ENCODE measurements at regions not wholly inside any gene's neighbourhood (a gene's known extent, or its start where the extent isn't known, plus 50 kb on each side); places are given as distances from the start of the nearest gene placed in this dataset.
"Not testable (repeated sequence)": the region's sequence is repeated elsewhere in the genome, so short reads cannot be mapped to it uniquely, and the experiment has no call there.

GRCh38 chr3:112738366-112738765 is 97.4 kb upstream of the CCDC80 start:
- in situ Hi-C loops (cut with MboI; ENCODE audit: low sequenced_read_pairs) = no loop called here

- in situ Hi-C loops (cut with MboI; ENCODE audit: low sequenced_read_pairs) = no loop called here
These were observed 96.0 kb upstream of the CCDC80 start for GRCh38 chr3:112736805-112737566.

GRCh38 chr3:112736386-112736785 is 95.4 kb upstream of the CCDC80 start:
- in situ Hi-C loops (cut with MboI; ENCODE audit: low sequenced_read_pairs) = no loop called here

- in situ Hi-C loops (cut with MboI; ENCODE audit: low sequenced_read_pairs) = no loop called here
These were observed 95.0 kb upstream of the CCDC80 start for GRCh38 chr3:112735926-112736325.

GRCh38 chr3:112734736-112735350 is 93.9 kb upstream of the CCDC80 start:
- in situ Hi-C loops (cut with MboI; ENCODE audit: low sequenced_read_pairs) = no loop called here

- in situ Hi-C loops (cut with MboI; ENCODE audit: low sequenced_read_pairs) = no loop called here
These were observed 93.2 kb upstream of the CCDC80 start for GRCh38 chr3:112734171-112734570.

GRCh38 chr3:112730210-112730609 is 89.3 kb upstream of the CCDC80 start:
- in situ Hi-C loops (cut with MboI; ENCODE audit: low sequenced_read_pairs) = no loop called here

- in situ Hi-C loops (cut with MboI; ENCODE audit: low sequenced_read_pairs) = no loop called here
These were observed 80.3 kb upstream of the CCDC80 start for GRCh38 chr3:112721231-112721630.

- in situ Hi-C loops (cut with MboI; ENCODE audit: low sequenced_read_pairs) = no loop called here
These were observed 78.0 kb upstream of the CCDC80 start for GRCh38 chr3:112718967-112719366.

GRCh38 chr3:112718516-112718915 is 77.6 kb upstream of the CCDC80 start:
- in situ Hi-C loops (cut with MboI; ENCODE audit: low sequenced_read_pairs) = no loop called here

- in situ Hi-C loops (cut with MboI; ENCODE audit: low sequenced_read_pairs) = no loop called here
These were observed 69.0 kb upstream of the CCDC80 start for GRCh38 chr3:112709911-112710310.

- in situ Hi-C loops (cut with MboI; ENCODE audit: low sequenced_read_pairs) = no loop called here
These were observed 58.6 kb upstream of the CCDC80 start for GRCh38 chr3:112699436-112699978.

GRCh38 chr3:112698442-112698841 is 57.5 kb upstream of the CCDC80 start:
- in situ Hi-C loops (cut with MboI; ENCODE audit: low sequenced_read_pairs) = not testable (repeated sequence)

- in situ Hi-C loops (cut with MboI; ENCODE audit: low sequenced_read_pairs) = not testable (repeated sequence)
These were observed 55.3 kb upstream of the CCDC80 start for GRCh38 chr3:112696244-112696643.

GRCh38 chr3:112695377-112696108 is 54.6 kb upstream of the CCDC80 start:
- in situ Hi-C loops (cut with MboI; ENCODE audit: low sequenced_read_pairs) = not testable (repeated sequence)

- in situ Hi-C loops (cut with MboI; ENCODE audit: low sequenced_read_pairs) = not testable (repeated sequence)
These were observed 54.0 kb upstream of the CCDC80 start for GRCh38 chr3:112694906-112695305.

- in situ Hi-C loops (cut with MboI; ENCODE audit: low sequenced_read_pairs) = no loop called here
These were observed 52.2 kb upstream of the CCDC80 start for GRCh38 chr3:112693186-112693585.

Data from HL-60/S4 (cell line).